ENCODE measurements at regions not wholly inside any gene's neighbourhood (a gene's known extent, or its start where the extent isn't known, plus 50 kb on each side); places are given as distances from the start of the nearest gene placed in this dataset.

DNA sequence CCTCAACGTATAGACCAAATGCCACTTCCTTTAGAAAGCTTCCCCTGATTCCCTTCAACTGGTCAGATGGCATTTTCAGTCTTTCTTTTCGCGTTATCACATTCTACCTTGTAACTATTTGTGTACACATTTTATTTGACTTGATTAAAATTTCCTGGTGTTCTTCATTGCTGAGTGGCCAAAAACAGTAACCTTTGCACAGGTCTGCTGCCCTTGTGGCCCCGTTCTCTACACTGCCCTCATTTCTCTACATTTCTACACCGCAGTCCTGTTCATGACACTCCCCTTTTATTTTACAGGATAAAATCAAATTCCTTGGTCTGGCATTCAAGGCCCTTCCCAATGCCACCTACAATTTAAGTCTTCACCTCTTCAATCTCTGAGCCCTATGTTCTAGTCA is 334.2 kb upstream of the SLC30A5 start:
- DNase-seq (no peak), ATAC-seq (ENCODE audit: low FRiP score in 2 of 2) (no peak)
- TF ChIP-seq, protein P1, sequence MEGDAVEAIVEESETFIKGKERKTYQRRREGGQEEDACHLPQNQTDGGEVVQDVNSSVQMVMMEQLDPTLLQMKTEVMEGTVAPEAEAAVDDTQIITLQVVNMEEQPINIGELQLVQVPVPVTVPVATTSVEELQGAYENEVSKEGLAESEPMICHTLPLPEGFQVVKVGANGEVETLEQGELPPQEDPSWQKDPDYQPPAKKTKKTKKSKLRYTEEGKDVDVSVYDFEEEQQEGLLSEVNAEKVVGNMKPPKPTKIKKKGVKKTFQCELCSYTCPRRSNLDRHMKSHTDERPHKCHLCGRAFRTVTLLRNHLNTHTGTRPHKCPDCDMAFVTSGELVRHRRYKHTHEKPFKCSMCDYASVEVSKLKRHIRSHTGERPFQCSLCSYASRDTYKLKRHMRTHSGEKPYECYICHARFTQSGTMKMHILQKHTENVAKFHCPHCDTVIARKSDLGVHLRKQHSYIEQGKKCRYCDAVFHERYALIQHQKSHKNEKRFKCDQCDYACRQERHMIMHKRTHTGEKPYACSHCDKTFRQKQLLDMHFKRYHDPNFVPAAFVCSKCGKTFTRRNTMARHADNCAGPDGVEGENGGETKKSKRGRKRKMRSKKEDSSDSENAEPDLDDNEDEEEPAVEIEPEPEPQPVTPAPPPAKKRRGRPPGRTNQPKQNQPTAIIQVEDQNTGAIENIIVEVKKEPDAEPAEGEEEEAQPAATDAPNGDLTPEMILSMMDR (IDR thresholded peaks at IDR 0.05): no peak
- TF ChIP-seq POLR2A (IDR thresholded peaks at IDR 0.05): no peak
- TF ChIP-seq EP300 (IDR thresholded peaks at IDR 0.05): no peak
- no peak for TF ChIP-seq POLR2AphosphoS5 (IDR thresholded peaks at IDR 0.05)
- no peaks in the 10 kb centered on the region for H3K36me3 ChIP-seq
- no peaks in the 10 kb centered on the region for H3K27me3 ChIP-seq
- 86 to 92% methylated on average over 5 of the region's 5 CpGs for WGBS, 2 donors
- H3K4me1 ChIP-seq: no peaks in the 10 kb centered on the region
- no peak overlapping the region for H3K27ac ChIP-seq
- no peak overlapping the region for H3K4me3 ChIP-seq
- H3K9me3 ChIP-seq: no peaks in the 10 kb centered on the region

DNA sequence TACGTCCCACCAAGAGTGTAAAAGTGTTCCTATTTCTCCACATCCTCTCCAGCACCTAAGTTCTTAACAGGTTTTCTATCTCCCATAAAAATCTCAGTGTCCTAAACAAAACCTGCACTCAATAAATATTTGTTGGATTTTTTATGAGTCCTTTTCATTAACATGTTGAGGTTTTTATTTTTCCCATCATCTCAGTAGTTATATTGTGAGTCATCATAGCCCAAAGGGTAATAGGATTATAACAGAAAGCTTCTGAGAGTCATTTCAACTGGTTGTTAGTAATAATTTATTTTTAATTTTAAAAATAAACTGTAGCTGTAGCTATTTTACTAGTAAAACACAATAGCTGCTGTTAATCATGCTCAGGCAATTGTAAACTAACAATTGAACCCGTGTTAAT is 331.6 kb upstream of the SLC30A5 start:
- ATAC-seq (ENCODE audit: low FRiP score in 2 of 2) (no peak), DNase-seq (no peak)
- Histone ChIP-seq H3K9me3 (no peaks in the 10 kb centered on the region), H3K27me3 (no peaks in the 10 kb centered on the region), H3K4me3 (no peak overlapping the region), H3K4me1 (no peaks in the 10 kb centered on the region), H3K36me3 (no peaks in the 10 kb centered on the region), H3K27ac (no peak overlapping the region)
- TF ChIP-seq, protein P1 (IDR thresholded peaks at IDR 0.05): no peak
- TF ChIP-seq POLR2AphosphoS5 (IDR thresholded peaks at IDR 0.05): no peak
- no peak for TF ChIP-seq POLR2A (IDR thresholded peaks at IDR 0.05)
- no peak for TF ChIP-seq EP300 (IDR thresholded peaks at IDR 0.05)
- WGBS, 2 donors: 65 to 73% methylated on average over 2 of the region's 2 CpGs

DNA sequence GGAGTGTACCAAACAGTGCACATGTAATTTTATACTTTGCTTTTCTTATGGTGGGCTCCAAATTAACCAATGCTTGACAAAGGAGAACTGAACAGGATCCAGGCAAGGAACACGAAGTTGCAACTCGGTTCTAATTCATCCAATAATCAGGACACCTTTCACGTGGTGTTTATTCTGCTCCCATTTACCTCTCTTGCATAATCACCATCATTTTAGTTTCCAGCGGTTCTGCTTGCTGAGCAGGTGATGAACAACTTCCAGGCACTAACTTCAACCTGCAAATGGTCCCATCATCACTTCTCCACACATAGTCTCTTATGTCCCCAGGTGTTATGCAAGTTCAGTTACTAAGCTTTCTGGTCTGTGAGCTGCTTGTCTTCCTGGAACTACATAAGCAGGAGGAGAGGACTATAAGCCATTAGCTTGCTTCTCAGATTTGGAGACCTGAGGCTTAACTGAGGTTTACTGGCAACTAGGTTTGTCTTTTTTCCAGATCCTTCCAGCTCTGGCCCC is 326.8 kb upstream of the SLC30A5 start:
- WGBS, 2 donors: 87 to 92% methylated on average over 4 of the region's 4 CpGs
- no peak for DNase-seq
- Histone ChIP-seq H3K36me3 (no peaks in the 10 kb centered on the region), H3K27ac (no peak overlapping the region), H3K4me3 (no peak overlapping the region), H3K4me1 (no peaks in the 10 kb centered on the region), H3K9me3 (no peaks in the 10 kb centered on the region), H3K27me3 (no peaks in the 10 kb centered on the region)
- TF ChIP-seq POLR2AphosphoS5 (IDR thresholded peaks at IDR 0.05): no peak
- TF ChIP-seq EP300 (IDR thresholded peaks at IDR 0.05): no peak
- TF ChIP-seq, protein P1 (IDR thresholded peaks at IDR 0.05): no peak
- no peak for TF ChIP-seq POLR2A (IDR thresholded peaks at IDR 0.05)
- no peak for ATAC-seq (ENCODE audit: low FRiP score in 2 of 2)

DNA sequence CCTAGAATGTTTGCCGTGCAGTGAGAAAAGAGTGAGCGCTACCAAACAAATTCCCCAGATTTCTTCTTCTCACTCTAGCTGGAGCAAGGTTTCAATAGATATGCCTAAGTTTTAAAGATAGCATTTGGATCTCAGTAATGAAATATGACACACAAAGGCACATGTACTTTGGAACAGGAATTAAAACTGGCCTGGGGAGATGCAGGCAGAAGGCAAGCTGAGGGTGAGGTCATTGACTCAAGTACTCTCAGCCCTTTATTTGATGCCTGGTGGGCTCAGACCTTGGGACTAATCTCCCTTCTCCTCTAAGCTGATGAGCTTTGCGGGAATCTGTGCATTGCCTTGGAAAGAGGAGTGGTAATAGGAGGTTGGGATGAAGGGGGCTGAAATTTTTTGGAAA is 323.3 kb upstream of the SLC30A5 start:
- no peaks in the 10 kb centered on the region for H3K4me1 ChIP-seq
- H3K9me3 ChIP-seq: no peaks in the 10 kb centered on the region
- DNase-seq: no peak
- TF ChIP-seq, protein P1 (IDR thresholded peaks at IDR 0.05): no peak
- TF ChIP-seq EP300 (IDR thresholded peaks at IDR 0.05) (no peak), POLR2A (IDR thresholded peaks at IDR 0.05) (no peak), POLR2AphosphoS5 (IDR thresholded peaks at IDR 0.05) (no peak)
- ATAC-seq (ENCODE audit: low FRiP score in 2 of 2): no peak
- H3K27me3 ChIP-seq: no peaks in the 10 kb centered on the region
- no peak overlapping the region for H3K27ac ChIP-seq
- 94 to 98% methylated on average over 3 of the region's 3 CpGs for whole genome bisulfite sequencing, 2 donors
- H3K36me3 ChIP-seq: no peaks in the 10 kb centered on the region
- H3K4me3 ChIP-seq: no peak overlapping the region

DNA sequence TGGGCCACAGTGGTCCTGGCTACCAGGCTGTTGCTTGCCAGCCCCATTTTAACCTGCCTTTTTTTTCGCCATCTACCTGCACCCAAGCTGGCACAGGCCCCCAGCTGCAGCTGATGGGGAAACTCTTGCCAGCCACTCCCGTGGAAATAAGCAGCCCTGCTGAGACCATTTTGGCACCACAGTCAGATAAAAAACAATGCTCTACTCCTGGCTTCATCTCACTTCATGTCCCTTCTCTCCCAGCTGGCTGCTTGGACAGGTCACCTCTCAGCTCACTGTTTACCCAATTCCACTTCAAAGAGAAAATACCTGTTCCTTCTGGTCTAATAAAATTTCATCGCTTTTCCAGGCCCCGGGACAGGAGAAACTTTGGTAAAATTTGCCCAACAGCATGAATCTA is 322.6 kb upstream of the SLC30A5 start:
- no peak for TF ChIP-seq POLR2A (IDR thresholded peaks at IDR 0.05)
- TF ChIP-seq, protein P1 (IDR thresholded peaks at IDR 0.05): no peak
- no peak for TF ChIP-seq POLR2AphosphoS5 (IDR thresholded peaks at IDR 0.05)
- no peak overlapping the region for H3K27ac ChIP-seq
- H3K4me1 ChIP-seq: no peaks in the 10 kb centered on the region
- ATAC-seq (ENCODE audit: low FRiP score in 2 of 2) (no peak), DNase-seq (no peak)
- no peaks in the 10 kb centered on the region for H3K36me3 ChIP-seq
- 68 to 69% methylated on average over 4 of the region's 4 CpGs for WGBS, 2 donors
- H3K27me3 ChIP-seq: no peaks in the 10 kb centered on the region
- no peaks in the 10 kb centered on the region for H3K9me3 ChIP-seq
- H3K4me3 ChIP-seq: no peak overlapping the region

Data from upper lobe of left lung (tissue), 6 donors.